ENCODE measurements at regions not wholly inside any gene's neighbourhood (a gene's known extent, or its start where the extent isn't known, plus 50 kb on each side); places are given as distances from the start of the nearest gene placed in this dataset.

DNA sequence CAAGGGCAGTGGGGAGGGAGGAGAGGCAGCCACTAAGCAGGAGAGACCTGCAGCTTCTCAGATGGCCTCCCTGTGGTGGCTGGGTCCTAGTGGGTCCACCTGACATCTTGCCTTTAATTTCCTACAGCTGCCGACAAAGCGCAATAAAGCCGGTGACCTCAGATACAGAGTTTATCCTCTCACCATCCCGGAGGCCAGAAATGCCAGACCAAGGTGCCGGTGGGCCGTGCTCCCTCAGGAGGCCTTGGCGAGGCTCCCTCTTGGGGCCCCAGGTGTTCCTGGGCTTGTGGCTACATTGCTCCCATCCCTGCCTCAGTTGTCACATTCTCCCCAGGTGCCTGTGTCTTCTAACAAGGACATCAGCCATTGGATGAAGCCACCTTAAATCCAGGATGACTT lies 103.0 kb downstream of the ADRA2C start:
- peaks cover 40% of the 10 kb centered on the region for H3K27me3 ChIP-seq
- no peaks in the 10 kb centered on the region for H3K4me1 ChIP-seq (ENCODE audit: insufficient read depth)
- 95% methylated on average over 7 of the region's 7 CpGs for WGBS (ENCODE audit: low lambda C conversion rate, missing lambda C conversion rate)
- no peak overlapping the region for H3K4me3 ChIP-seq
- H3K79me2 ChIP-seq = no peaks in the 10 kb centered on the region
- no peak overlapping the region for H3K27ac ChIP-seq
- no peak for DNase-seq (ENCODE audit: low spot score)
- H3K4me2 ChIP-seq = no peak overlapping the region
- no peaks in the 10 kb centered on the region for H3K9me2 ChIP-seq (replicated peaks; ENCODE audit: insufficient read depth)
- TF ChIP-seq EZH2phosphoT487 (IDR thresholded peaks at IDR 0.05; ENCODE audit: low read depth, severe bottlenecking, unreplicated experiment) (no peak), EZH2 (IDR thresholded peaks at IDR 0.05; ENCODE audit: borderline replicate concordance) (no peak)
- TF ChIP-seq, protein P1, sequence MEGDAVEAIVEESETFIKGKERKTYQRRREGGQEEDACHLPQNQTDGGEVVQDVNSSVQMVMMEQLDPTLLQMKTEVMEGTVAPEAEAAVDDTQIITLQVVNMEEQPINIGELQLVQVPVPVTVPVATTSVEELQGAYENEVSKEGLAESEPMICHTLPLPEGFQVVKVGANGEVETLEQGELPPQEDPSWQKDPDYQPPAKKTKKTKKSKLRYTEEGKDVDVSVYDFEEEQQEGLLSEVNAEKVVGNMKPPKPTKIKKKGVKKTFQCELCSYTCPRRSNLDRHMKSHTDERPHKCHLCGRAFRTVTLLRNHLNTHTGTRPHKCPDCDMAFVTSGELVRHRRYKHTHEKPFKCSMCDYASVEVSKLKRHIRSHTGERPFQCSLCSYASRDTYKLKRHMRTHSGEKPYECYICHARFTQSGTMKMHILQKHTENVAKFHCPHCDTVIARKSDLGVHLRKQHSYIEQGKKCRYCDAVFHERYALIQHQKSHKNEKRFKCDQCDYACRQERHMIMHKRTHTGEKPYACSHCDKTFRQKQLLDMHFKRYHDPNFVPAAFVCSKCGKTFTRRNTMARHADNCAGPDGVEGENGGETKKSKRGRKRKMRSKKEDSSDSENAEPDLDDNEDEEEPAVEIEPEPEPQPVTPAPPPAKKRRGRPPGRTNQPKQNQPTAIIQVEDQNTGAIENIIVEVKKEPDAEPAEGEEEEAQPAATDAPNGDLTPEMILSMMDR (IDR thresholded peaks at IDR 0.05; ENCODE audit: poor library complexity) = no peak
- no peak overlapping the region for H2AFZ ChIP-seq
- H3K9me3 ChIP-seq (ENCODE audit: low read depth) = no peaks in the 10 kb centered on the region
- no peaks in the 10 kb centered on the region for H4K20me1 ChIP-seq (ENCODE audit: insufficient read depth, poor library complexity, severe bottlenecking)
- no peaks in the 10 kb centered on the region for H3K36me3 ChIP-seq (replicated peaks; ENCODE audit: insufficient read depth, low read depth)

DNA sequence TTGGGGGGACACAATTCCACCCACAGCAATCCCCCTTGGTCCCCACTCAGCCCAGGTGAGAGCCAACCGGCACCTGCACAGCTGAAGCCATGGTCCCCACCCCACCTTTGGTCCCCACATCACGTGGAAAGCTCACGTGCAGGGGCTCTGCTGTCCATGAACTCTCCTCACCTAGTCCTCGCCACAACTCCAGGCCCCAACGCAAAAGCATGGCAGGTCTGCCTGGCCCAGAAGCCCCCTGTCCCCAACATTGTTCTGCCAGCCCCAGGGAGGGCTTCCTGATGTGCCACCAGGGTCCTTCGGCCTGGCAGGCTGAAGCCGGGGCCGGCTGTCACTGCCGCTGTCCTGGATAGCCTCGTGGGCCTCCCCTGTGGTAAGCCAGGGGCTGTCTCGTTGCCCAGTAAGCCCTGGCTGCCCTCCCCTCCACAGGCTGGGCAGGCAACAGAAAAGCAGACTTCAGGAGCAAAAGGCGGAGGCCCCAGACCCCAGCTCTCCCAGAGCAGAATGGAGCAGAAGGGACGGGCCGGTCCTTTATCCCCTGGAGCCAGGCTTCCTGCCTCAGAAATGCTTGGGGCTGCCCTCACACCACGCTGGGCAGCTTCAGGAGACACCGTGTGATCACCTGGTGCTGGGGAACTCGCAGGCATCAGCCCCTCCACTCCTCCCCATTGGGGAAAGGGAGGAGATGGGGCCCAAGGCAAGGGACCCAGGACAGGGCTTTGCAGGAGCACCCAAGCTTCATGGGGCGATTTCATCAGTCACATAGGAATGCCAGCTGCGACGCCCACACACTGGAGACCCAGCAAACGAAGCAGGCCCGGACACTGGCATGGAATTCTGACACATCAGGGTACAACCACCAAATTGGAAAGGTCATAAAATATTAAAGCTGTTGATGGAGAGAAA lies 103.7 kb downstream of the ADRA2C start:
- H3K9me3 ChIP-seq (ENCODE audit: low read depth) = no peaks in the 10 kb centered on the region
- no peak for DNase-seq (ENCODE audit: low spot score)
- 80% methylated on average over 22 of the region's 22 CpGs for WGBS (ENCODE audit: low lambda C conversion rate, missing lambda C conversion rate)

DNA sequence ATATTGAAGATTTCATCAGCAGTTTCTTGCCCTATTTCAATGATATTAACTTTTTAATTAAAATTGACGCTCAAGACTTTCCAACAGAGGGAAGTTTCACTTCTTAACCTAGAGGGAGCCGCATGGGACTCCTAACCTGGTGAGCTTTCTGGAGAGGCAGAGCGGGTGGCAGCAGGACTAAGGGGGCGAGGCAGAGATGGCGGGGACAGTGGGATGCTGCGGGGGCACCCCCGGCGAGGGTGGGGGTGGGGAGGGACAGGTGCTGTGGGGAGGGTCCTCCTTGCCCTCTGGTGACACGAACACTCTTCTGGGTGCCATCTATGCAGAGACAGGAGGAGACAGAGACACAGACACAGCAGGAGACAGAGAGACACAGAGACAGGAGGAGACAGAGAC lies 104.4 kb downstream of the ADRA2C start:
- WGBS (ENCODE audit: low lambda C conversion rate, missing lambda C conversion rate) = 90% methylated on average over 8 of the region's 9 CpGs
- Histone ChIP-seq H4K20me1 (ENCODE audit: insufficient read depth, poor library complexity, severe bottlenecking) (no peaks in the 10 kb centered on the region), H3K9me2 (replicated peaks; ENCODE audit: insufficient read depth) (no peaks in the 10 kb centered on the region), H3K36me3 (replicated peaks; ENCODE audit: insufficient read depth, low read depth) (no peaks in the 10 kb centered on the region), H3K27ac (no peak overlapping the region), H3K27me3 (peaks cover 40% of the 10 kb centered on the region), H2AFZ (no peak overlapping the region), H3K4me1 (ENCODE audit: insufficient read depth) (no peaks in the 10 kb centered on the region), H3K9me3 (ENCODE audit: low read depth) (no peaks in the 10 kb centered on the region), H3K4me2 (no peak overlapping the region), H3K4me3 (no peak overlapping the region), H3K79me2 (no peaks in the 10 kb centered on the region)
- no peak for DNase-seq (ENCODE audit: low spot score)
- no peak for TF ChIP-seq EZH2phosphoT487 (IDR thresholded peaks at IDR 0.05; ENCODE audit: low read depth, severe bottlenecking, unreplicated experiment)
- TF ChIP-seq EZH2 (IDR thresholded peaks at IDR 0.05; ENCODE audit: borderline replicate concordance) = no peak
- TF ChIP-seq, protein P1 (IDR thresholded peaks at IDR 0.05; ENCODE audit: poor library complexity) = no peak

More for the DNA sequence above, 103.7 kb downstream of the ADRA2C start:
- H2AFZ ChIP-seq = no peak overlapping the region
- no peak overlapping the region for H3K4me3 ChIP-seq
- no peaks in the 10 kb centered on the region for H3K36me3 ChIP-seq (replicated peaks; ENCODE audit: insufficient read depth, low read depth)
- H3K4me1 ChIP-seq (ENCODE audit: insufficient read depth) = no peaks in the 10 kb centered on the region
- H3K27me3 ChIP-seq = peaks cover 40% of the 10 kb centered on the region
- no peaks in the 10 kb centered on the region for H3K79me2 ChIP-seq
- H3K27ac ChIP-seq = no peak overlapping the region
- no peaks in the 10 kb centered on the region for H3K9me2 ChIP-seq (replicated peaks; ENCODE audit: insufficient read depth)
- H3K4me2 ChIP-seq = no peak overlapping the region
- H4K20me1 ChIP-seq (ENCODE audit: insufficient read depth, poor library complexity, severe bottlenecking) = no peaks in the 10 kb centered on the region
- TF ChIP-seq EZH2phosphoT487 (IDR thresholded peaks at IDR 0.05; ENCODE audit: low read depth, severe bottlenecking, unreplicated experiment) (no peak), EZH2 (IDR thresholded peaks at IDR 0.05; ENCODE audit: borderline replicate concordance) (no peak)
- TF ChIP-seq, protein P1 (IDR thresholded peaks at IDR 0.05; ENCODE audit: poor library complexity) = no peak

All from hepatocyte (in vitro differentiated cells).